Keratinocyte (primary cell): ENCODE measurements at regions not wholly inside any gene's neighbourhood (a gene's known extent, or its start where the extent isn't known, plus 50 kb on each side); places are given as distances from the start of the nearest gene placed in this dataset.

ENCODE experiments used
- DNase-seq: peaks from one replicate; pipeline ENCODE4 v3.0.0-alpha.2; 2011; ENCODE audit warnings: low read depth, missing footprints, low spot score
- FAIRE-seq: peaks from 2 replicates; lab custom pipeline; 2011; peaks lifted over from hg19 to GRCh38; lab: Jason Lieb, UNC
- H2AFZ ChIP-seq: 2 replicates; pipeline ENCODE4 v1.6.0; 2012; ENCODE audit warnings: low read length, control low read depth, inconsistent platforms; ENCODE audit not compliant: control insufficient read depth
- H3K27ac ChIP-seq: 2 replicates; pipeline ENCODE4 v1.5.1; 2011; ENCODE audit warnings: low read length; ENCODE audit not compliant: control insufficient read depth, insufficient read depth
- H3K27me3 ChIP-seq: 3 replicates; pipeline ENCODE4 v1.6.0; 2011; ENCODE audit warnings: low read length; ENCODE audit not compliant: control insufficient read depth, insufficient read depth; ENCODE audit errors: extremely low read depth
- H3K36me3 ChIP-seq, 2 experiments: 2 replicates in 1 of 2; 3 replicates in 1 of 2; pipeline ENCODE4 v1.5.1; 2011; ENCODE audit warnings: low read length in 2 of 2, mild to moderate bottlenecking in 1 of 2; ENCODE audit not compliant: control insufficient read depth in 2 of 2, insufficient read depth in 2 of 2; ENCODE audit errors: extremely low read depth in 1 of 2
- H3K4me1 ChIP-seq: 3 replicates; pipeline ENCODE4 v1.5.1; 2011; ENCODE audit warnings: low read length; ENCODE audit not compliant: control insufficient read depth, insufficient read depth; ENCODE audit errors: extremely low read depth
- H3K4me2 ChIP-seq: 3 replicates; pipeline ENCODE4 v1.6.0; 2011; ENCODE audit warnings: low read depth, low read length; ENCODE audit not compliant: control insufficient read depth, insufficient read depth; ENCODE audit errors: extremely low read depth
- H3K4me3 ChIP-seq, 3 experiments: fragments of 200-600 bp in 1 of 3; sonication (generic) in 1 of 3; 2 replicates in 2 of 3; 3 replicates in 1 of 3; pipeline ENCODE4 v1.5.1; 2011 to 2016; ENCODE audit warnings: low read length in 3 of 3, mild to moderate bottlenecking in 3 of 3, control low read depth in 2 of 3, inconsistent platforms in 1 of 3, low read depth in 1 of 3, mixed read lengths in 1 of 3, mixed run types in 1 of 3, moderate library complexity in 1 of 3; ENCODE audit not compliant: control insufficient read depth in 2 of 3, insufficient read depth in 2 of 3; ENCODE audit errors: extremely low read depth in 1 of 3
- H3K79me2 ChIP-seq: 2 replicates; pipeline ENCODE4 v1.6.0; 2012; ENCODE audit warnings: low read length; ENCODE audit not compliant: control insufficient read depth, insufficient read depth
- H3K9ac ChIP-seq: 3 replicates; pipeline ENCODE4 v1.6.0; 2011; ENCODE audit warnings: low read length; ENCODE audit not compliant: control insufficient read depth, insufficient read depth; ENCODE audit errors: extremely low read depth
- H3K9me1 ChIP-seq: 3 replicates; pipeline ENCODE4 v1.6.0; 2011; ENCODE audit warnings: low read length; ENCODE audit not compliant: control insufficient read depth, insufficient read depth; ENCODE audit errors: extremely low read depth
- H3K9me3 ChIP-seq: 2 replicates; pipeline ENCODE4 v1.5.1; 2012; ENCODE audit warnings: low read depth, low read length; ENCODE audit not compliant: control insufficient read depth
- H4K20me1 ChIP-seq: 3 replicates; pipeline ENCODE4 v1.6.0; 2011; ENCODE audit warnings: low read length; ENCODE audit not compliant: control insufficient read depth, insufficient read depth; ENCODE audit errors: extremely low read depth
- EZH2 ChIP-seq: IDR thresholded peaks from one replicate; pipeline ENCODE4 v1.6.1; 2012; ENCODE audit warnings: inconsistent platforms, mild to moderate bottlenecking, low read length, moderate library complexity
- dilution Hi-C: fragments of 300-500 bp; cut with MboI; formaldehyde crosslinking; loops from one replicate; pipeline ENCODE4 v1.7.0; 2020; ENCODE audit warnings: low sequenced_read_pairs; ENCODE audit not compliant: extremely low pct_ligation_motif_present
- TF ChIP-seq, protein P1 (sequence below), 3 experiments: IDR thresholded peaks in 1 of 3; conservative IDR thresholded peaks in 1 of 3; optimal IDR thresholded peaks in 1 of 3; 2 replicates in 2 of 3; 3 replicates in 1 of 3; pipeline versions ENCODE3 to v1.5.1; 2011; ENCODE audit warnings: low read length in 3 of 3, mild to moderate bottlenecking in 3 of 3, moderate library complexity in 2 of 3, control low read depth in 1 of 3, inconsistent platforms in 1 of 3; ENCODE audit not compliant: insufficient read depth in 2 of 3; ENCODE audit errors: extremely low read depth in 1 of 3

DNA sequence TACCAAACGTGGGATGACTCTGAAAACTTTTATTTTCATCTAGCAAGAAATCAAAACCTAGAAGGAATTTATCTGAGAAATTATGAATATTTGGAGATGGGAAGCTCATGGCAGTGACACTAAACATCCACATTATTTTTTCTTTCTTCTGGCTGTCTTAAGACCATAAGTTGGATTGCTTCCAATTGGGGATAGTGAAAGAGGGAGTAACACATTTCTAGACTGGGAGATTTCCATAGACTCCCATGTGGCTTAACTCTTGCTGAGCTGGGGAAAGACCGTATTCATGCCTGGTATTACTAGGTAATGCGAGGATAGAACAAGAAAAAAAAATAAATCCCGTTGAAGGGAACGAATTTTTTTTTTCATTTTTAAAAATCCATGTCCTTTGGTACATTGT is 120.0 kb downstream of the UTRN start:
- no peak for FAIRE-seq
- H3K27ac ChIP-seq: no peak overlapping the region
- no peaks in the 10 kb centered on the region for H3K36me3 ChIP-seq
- DNase-seq: no peak
- TF ChIP-seq, protein P1, sequence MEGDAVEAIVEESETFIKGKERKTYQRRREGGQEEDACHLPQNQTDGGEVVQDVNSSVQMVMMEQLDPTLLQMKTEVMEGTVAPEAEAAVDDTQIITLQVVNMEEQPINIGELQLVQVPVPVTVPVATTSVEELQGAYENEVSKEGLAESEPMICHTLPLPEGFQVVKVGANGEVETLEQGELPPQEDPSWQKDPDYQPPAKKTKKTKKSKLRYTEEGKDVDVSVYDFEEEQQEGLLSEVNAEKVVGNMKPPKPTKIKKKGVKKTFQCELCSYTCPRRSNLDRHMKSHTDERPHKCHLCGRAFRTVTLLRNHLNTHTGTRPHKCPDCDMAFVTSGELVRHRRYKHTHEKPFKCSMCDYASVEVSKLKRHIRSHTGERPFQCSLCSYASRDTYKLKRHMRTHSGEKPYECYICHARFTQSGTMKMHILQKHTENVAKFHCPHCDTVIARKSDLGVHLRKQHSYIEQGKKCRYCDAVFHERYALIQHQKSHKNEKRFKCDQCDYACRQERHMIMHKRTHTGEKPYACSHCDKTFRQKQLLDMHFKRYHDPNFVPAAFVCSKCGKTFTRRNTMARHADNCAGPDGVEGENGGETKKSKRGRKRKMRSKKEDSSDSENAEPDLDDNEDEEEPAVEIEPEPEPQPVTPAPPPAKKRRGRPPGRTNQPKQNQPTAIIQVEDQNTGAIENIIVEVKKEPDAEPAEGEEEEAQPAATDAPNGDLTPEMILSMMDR (optimal IDR thresholded peaks at IDR 0.05 in 1 of 3, IDR thresholded peaks at IDR 0.05 in 1 of 3, conservative IDR thresholded peaks at IDR 0.05 in 1 of 3; ENCODE audit: extremely low read depth in 1 of 3, insufficient read depth in 2 of 3, low read length in 3 of 3): no peak
- TF ChIP-seq EZH2: no peak
- H3K4me1 ChIP-seq: no peaks in the 10 kb centered on the region
- H3K27me3 ChIP-seq: no peaks in the 10 kb centered on the region
- no peak overlapping the region for H3K4me3 ChIP-seq
- no peak overlapping the region for H2AFZ ChIP-seq
- H3K4me2 ChIP-seq: no peak overlapping the region
- no peaks in the 10 kb centered on the region for H4K20me1 ChIP-seq
- H3K9ac ChIP-seq: no peak overlapping the region
- dilution Hi-C loops: no loop called here
- H3K79me2 ChIP-seq: peaks cover 4% of the 10 kb centered on the region
- H3K9me1 ChIP-seq: no peaks in the 10 kb centered on the region
- H3K9me3 ChIP-seq: no peaks in the 10 kb centered on the region

DNA sequence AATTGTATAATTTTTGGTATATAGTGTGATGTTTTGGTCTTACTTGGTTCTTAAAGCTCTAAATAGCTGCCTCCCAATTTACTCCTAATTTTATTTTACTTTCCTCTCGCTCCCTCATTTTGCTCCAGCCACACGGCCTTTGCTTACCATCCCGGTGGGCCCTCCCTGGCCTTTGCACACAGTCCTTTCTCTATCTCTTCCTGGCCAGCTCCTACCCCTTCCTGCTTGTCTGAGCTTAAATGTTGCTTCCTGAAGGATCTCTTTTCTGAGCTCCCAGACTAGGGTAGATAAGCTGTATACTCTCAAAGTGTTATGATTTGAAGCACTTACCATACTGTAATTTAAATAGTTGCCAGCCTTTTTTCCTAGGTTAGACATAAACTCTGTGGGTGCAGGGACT is 121.7 kb downstream of the UTRN start:
- Histone ChIP-seq H3K9ac (no peak overlapping the region), H3K27me3 (no peaks in the 10 kb centered on the region), H3K4me1 (no peaks in the 10 kb centered on the region), H4K20me1 (no peaks in the 10 kb centered on the region), H3K9me1 (no peaks in the 10 kb centered on the region), H3K4me3 (no peak overlapping the region), H3K36me3 (no peaks in the 10 kb centered on the region), H3K4me2 (no peak overlapping the region), H3K79me2 (peaks cover 2% of the 10 kb centered on the region), H2AFZ (no peak overlapping the region), H3K27ac (no peak overlapping the region), H3K9me3 (no peaks in the 10 kb centered on the region)
- DNase-seq: no peak
- TF ChIP-seq, protein P1 (optimal IDR thresholded peaks at IDR 0.05 in 1 of 3, IDR thresholded peaks at IDR 0.05 in 1 of 3, conservative IDR thresholded peaks at IDR 0.05 in 1 of 3; ENCODE audit: extremely low read depth in 1 of 3, insufficient read depth in 2 of 3, low read length in 3 of 3): no peak
- no peak for TF ChIP-seq EZH2
- no peak for FAIRE-seq
- dilution Hi-C loops: no loop called here
